GM11168 (cell line): ENCODE measurements at regions not wholly inside any gene's neighbourhood (a gene's known extent, or its start where the extent isn't known, plus 50 kb on each side); places are given as distances from the start of the nearest gene placed in this dataset.

Experiments used
- in situ Hi-C: fragments of 300-500 bp; cut with MboI; formaldehyde crosslinking; loops from one replicate; pipeline ENCODE4 v1.12.0; 2022; ENCODE audit warnings: low sequenced_read_pairs; ENCODE audit not compliant: unreplicated experiment

GRCh38 chr3:63037116-63037515 is 161.9 kb upstream of the CADPS start:
- in situ Hi-C loops = no loop called here

GRCh38 chr3:63042833-63043232 is 167.6 kb upstream of the CADPS start:
- in situ Hi-C loops = no loop called here

GRCh38 chr3:63043631-63044030 is 168.4 kb upstream of the CADPS start:
- in situ Hi-C loops = no loop called here

GRCh38 chr3:63046152-63046551 is 170.9 kb upstream of the CADPS start:
- in situ Hi-C loops = no loop called here

DNA sequence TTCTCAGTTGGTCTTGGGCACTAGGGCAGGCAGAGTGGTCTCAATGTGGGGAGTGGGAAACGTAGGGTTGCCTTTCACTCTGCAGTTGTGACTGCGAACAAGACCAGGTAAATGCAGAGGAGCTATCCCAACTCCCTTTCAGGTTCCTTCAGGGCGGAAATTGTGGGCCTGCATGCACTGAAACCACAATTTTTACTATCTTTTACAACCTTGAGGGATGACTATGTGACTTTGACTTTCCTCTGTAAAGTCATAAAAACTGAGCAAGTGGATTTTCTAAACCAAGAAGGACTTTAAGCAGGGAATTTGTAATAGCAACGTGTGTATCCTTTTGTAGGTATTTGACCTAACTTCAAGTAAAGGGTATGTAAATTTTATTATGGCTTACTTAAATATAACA is 171.4 kb upstream of the CADPS start:
- in situ Hi-C loops = no loop called here

- in situ Hi-C loops = no loop called here
These were observed 171.9 kb upstream of the CADPS start for GRCh38 chr3:63047068-63047467.

GRCh38 chr3:63048367-63049326 is 173.4 kb upstream of the CADPS start:
- in situ Hi-C loops = no loop called here

DNA sequence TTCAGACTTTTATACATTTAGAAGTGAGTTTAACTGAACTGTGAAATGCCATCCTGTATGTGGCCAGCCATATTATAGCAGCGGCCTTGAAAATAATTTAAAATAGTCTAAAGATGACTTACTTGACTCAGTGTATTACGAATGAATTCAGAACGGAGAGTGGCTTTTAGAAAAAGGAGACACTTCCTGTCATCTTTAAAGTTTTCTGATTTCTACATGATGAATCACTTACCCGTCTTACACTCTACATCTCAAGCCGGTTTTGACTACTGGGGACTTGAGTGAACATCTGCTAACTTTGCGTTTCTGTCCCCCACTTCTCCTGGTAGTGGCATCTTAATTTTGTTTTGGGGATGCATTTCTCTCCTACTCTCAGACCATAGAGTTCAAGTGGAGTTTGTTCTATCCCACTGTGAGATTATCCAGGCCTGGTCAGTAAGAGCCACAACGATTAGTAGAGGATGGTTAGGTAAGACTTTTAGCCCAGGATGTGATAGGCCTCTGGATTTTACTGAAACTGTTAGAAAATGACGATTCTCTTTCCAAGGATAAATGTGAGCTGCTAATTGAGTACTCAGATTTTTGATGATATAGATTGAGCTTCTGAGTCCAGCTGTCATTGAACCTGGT is 175.4 kb upstream of the CADPS start:
- in situ Hi-C loops = no loop called here

DNA sequence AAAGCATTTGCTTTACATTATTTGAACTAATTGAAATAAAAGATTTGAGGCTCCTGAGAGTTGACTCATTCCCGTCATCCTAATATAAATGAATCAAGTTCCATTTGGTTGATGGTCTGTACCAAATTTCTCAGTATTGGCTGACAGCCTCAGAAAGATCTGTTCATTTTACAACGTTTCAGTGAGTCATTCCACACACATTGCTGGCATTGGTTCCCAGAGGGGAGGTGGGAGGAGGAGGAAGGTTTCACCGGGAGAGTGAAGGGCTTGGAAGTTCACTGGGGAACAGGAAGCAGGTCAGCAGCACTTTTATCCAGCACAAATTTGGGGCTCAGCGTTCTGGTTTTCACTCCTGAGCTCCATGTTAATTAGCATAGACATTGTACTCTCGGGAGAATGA is 176.7 kb upstream of the CADPS start:
- in situ Hi-C loops = no loop called here

- in situ Hi-C loops = no loop called here
These were observed 181.7 kb upstream of the CADPS start for GRCh38 chr3:63056932-63057331.

DNA sequence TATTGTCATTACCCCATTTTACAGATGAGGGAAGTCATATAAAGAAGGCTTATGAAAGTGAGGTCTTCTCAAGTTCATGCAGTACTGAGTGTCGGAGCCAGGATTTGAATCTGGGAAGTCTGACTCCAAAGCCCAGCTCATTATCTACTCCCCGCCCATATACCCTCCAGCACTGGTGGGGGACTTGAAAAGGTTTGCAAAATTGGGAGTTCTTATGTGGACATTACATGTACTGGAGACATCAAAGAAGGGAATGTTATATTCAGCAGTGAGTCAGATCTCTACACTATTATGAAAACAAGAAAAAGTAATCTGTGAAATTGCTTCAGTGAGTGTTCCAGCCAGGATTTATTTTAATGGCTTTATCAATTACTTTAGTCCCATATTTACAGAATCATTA is 185.2 kb upstream of the CADPS start:
- in situ Hi-C loops = no loop called here

- in situ Hi-C loops = no loop called here
These were observed 186.2 kb upstream of the CADPS start for GRCh38 chr3:63061449-63061848.

- in situ Hi-C loops = no loop called here
These were observed 189.1 kb upstream of the CADPS start for GRCh38 chr3:63064209-63064755.

DNA sequence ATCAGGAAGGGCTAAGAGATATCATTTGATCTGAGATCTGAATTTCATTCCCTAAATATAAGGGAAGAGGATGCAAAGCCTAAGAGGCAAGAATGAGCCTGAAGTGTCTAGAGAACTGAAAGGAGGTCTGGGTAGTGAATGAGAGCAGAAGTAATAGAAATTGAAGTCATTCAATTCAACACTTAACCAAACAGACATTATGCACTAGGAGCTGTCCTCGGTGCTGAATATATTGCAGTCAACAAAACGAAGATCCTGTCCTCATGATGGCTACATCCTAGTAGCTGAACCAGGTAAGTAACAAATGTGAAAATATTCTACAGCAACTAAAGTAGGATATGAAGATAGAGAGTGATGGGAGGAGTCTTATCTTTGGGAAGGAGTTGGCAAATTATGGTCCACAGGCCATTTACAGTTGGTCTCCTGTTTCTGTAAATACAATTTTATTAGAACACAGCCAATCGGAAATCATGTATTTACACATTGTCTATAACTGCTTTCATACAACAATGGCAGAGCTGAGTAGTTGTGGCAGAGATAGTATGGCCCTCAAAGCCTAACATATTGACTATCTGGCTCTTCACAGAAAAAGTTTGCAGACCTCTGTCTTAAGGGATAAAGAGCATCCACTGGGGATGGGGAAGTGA is 192.9 kb upstream of the CADPS start:
- in situ Hi-C loops = no loop called here

GRCh38 chr3:63069806-63070475 is 194.7 kb upstream of the CADPS start:
- in situ Hi-C loops = no loop called here

GRCh38 chr3:63070476-63070810 is 195.2 kb upstream of the CADPS start:
- in situ Hi-C loops = no loop called here

DNA sequence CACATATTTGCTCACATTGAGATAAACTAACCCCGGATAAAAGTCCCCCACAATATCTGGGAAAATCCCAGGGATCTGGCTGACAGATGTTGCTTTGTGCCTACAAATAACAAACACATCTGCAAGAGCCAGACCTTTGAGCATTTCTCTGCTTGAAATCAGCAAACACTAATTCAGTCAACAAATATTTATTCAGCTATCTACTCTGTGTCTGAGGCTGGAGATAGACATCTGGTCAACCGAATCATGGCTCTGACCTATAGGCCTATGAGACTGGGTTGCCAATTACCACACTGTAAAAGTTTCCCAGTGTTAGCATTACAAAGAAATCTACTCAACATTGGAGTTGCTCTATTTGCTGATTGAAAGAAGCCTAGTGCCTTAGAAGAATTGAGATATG is 201.1 kb upstream of the CADPS start:
- in situ Hi-C loops = no loop called here

DNA sequence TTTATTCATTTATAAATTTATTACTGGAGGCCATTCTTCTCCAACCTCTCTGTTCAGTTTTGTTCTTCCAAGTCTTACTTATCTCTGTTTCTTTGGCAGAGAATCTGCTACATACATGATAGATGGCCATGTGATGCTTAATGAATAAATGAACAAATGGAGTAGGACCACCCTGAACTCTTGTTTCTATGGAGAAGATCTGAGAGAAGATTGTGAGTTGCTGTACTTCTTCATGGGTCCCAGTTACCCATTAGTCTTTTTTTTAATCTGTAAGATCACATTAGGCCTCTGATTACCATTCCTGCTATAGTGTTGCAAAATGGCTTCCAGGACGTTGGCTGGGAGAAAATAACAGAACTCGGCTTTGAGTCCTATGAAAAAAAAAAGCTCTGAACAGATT is 191.9 kb upstream of the SYNPR start:
- in situ Hi-C loops = no loop called here

GRCh38 chr3:63089007-63089750 is 188.9 kb upstream of the SYNPR start:
- in situ Hi-C loops = no loop called here

DNA sequence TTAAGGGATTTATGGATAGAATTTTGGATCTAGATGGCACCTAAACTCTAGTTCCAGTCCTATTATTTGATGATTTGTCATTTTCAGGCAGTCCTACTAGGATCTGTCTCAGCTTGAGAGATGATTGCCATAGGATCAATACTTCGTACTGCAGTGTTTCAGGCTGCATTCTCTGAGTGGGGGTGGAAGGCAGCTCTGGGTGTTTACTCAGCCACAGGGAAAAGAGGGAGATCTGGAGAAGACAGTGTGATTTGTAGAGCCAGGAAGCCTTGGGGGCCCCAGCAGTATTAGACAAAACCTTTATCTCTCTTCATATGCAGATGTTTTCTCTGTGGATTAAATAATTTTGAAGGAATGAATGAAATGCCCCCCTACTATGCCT is 188.4 kb upstream of the SYNPR start:
- in situ Hi-C loops = no loop called here
